ENCODE measurements at regions not wholly inside any gene's neighbourhood (a gene's known extent, or its start where the extent isn't known, plus 50 kb on each side); places are given as distances from the start of the nearest gene placed in this dataset.

DNA sequence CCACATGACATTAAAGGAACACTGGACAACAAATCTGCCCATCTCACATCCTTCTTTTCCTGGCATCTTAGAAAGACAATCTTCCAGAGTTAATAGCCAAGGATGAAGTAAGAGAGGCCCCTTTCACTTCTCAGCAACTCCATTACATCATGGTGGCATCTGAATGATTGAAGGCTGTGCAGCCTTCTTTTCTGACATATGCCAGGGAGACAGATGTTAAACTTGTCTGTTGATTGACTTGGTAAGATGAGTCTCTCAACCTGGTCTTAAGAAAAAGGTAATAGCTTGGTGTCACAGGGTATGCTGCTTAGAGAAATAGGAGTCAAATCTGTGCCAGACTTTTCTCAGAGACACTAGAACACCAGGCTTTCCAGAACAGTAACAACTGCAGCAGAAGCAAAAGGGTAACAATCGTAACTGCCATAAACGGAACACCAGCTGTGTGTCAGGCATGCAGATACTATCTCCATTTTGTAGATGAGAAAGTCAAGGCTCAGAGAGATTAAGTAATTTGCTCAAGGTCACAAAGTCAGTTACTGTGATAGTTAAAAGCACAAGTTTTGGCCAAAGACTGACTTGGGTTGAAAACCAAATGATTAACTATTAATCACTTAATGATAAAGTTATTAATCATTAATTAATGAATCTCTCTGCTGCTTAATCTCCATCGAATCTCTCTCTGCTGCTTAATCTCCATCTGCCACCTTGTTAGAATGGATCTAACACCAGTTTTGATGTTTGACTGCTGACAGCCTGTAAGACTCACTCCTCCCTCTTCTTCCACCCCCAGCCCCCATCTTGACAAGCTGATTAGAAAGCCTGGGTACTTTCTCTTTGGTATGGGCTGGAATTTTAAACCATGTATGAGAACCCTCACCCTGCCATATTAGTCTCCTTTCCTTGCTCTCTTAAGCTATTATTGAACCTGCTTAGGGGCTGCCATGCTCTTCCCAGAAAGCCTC, 353.5 kb downstream of the ENC1 start:
- TF ChIP-seq EZH2 (IDR thresholded peaks at IDR 0.05; ENCODE audit: borderline replicate concordance, low read depth, low read length, severe bottlenecking), result no peak
- TF ChIP-seq, protein P1, sequence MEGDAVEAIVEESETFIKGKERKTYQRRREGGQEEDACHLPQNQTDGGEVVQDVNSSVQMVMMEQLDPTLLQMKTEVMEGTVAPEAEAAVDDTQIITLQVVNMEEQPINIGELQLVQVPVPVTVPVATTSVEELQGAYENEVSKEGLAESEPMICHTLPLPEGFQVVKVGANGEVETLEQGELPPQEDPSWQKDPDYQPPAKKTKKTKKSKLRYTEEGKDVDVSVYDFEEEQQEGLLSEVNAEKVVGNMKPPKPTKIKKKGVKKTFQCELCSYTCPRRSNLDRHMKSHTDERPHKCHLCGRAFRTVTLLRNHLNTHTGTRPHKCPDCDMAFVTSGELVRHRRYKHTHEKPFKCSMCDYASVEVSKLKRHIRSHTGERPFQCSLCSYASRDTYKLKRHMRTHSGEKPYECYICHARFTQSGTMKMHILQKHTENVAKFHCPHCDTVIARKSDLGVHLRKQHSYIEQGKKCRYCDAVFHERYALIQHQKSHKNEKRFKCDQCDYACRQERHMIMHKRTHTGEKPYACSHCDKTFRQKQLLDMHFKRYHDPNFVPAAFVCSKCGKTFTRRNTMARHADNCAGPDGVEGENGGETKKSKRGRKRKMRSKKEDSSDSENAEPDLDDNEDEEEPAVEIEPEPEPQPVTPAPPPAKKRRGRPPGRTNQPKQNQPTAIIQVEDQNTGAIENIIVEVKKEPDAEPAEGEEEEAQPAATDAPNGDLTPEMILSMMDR (IDR thresholded peaks at IDR 0.05; ENCODE audit: extremely low read depth in 1 of 2, insufficient read depth in 1 of 2, low read depth in 1 of 2, low read length in 2 of 2), result no peak
- TF ChIP-seq FOS (IDR thresholded peaks at IDR 0.05; ENCODE audit: borderline replicate concordance, insufficient read depth, low read length), result no peak
- no peak for TF ChIP-seq POLR2A (IDR thresholded peaks at IDR 0.05; ENCODE audit: low read depth, low read length)
- TF ChIP-seq, protein P2, sequence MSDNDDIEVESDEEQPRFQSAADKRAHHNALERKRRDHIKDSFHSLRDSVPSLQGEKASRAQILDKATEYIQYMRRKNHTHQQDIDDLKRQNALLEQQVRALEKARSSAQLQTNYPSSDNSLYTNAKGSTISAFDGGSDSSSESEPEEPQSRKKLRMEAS (IDR thresholded peaks at IDR 0.05; ENCODE audit: insufficient read depth, insufficient read length), result no peak
- TF ChIP-seq POLR2AphosphoS5 (IDR thresholded peaks at IDR 0.05; ENCODE audit: insufficient read depth, low read depth, low read length), result no peak
- TF ChIP-seq GATA2 (IDR thresholded peaks at IDR 0.05; ENCODE audit: insufficient read depth, insufficient read length, low read depth, low read length), result no peak

Data from endothelial cell of umbilical vein (primary cell).